Esophagus (tissue), 2 donors: ENCODE measurements at regions not wholly inside any gene's neighbourhood (a gene's known extent, or its start where the extent isn't known, plus 50 kb on each side); places are given as distances from the start of the nearest gene placed in this dataset.
A peak's percentile ranks its signal among the peaks of the same experiment; 100 is the strongest.

Experiments used
- H3K27ac ChIP-seq, 2 donors: one replicate each; pipeline ENCODE4 v1.5.1; 2013; ENCODE audit warnings: low read depth in 2 of 2, mild to moderate bottlenecking in 2 of 2, inconsistent platforms in 1 of 2, low read length in 1 of 2, moderate library complexity in 1 of 2
- H3K27me3 ChIP-seq, 2 donors: one replicate each; pipeline ENCODE4 v1.6.1; 2013; ENCODE audit warnings: low read length in 2 of 2, control low read depth in 1 of 2, mild to moderate bottlenecking in 1 of 2; ENCODE audit not compliant: insufficient read depth in 2 of 2, control insufficient read depth in 1 of 2
- H3K36me3 ChIP-seq, 2 donors: one replicate each; pipeline ENCODE4 v1.6.1; 2013; ENCODE audit warnings: low read length in 1 of 2; ENCODE audit not compliant: control insufficient read depth in 2 of 2, insufficient read depth in 2 of 2
- H3K4me1 ChIP-seq, 2 donors: one replicate each; pipeline ENCODE4 v1.6.1; 2013; ENCODE audit warnings: low read length in 1 of 2; ENCODE audit not compliant: control insufficient read depth in 2 of 2, insufficient read depth in 2 of 2
- H3K4me3 ChIP-seq, 2 donors: one replicate each; pipeline ENCODE4 v1.5.1; 2013; ENCODE audit warnings: low read length in 2 of 2, mild to moderate bottlenecking in 2 of 2, low read depth in 1 of 2, moderate library complexity in 1 of 2
- H3K9me3 ChIP-seq, 2 donors: one replicate each; pipeline ENCODE4 v1.6.1; 2013; ENCODE audit warnings: mild to moderate bottlenecking in 2 of 2, low read depth in 1 of 2, low read length in 1 of 2, moderate library complexity in 1 of 2; ENCODE audit not compliant: control insufficient read depth in 2 of 2, insufficient read depth in 1 of 2
- WGBS, 2 donors: extraction: QIAGEN DNeasy Blood & Tissue Kit; methylation state at CpG; one replicate each; pipeline ENCODE4 v1.1.7; 2013; 5-methylcytosine and 5-hydroxymethylcytosine counted together
- donor health status: healthy with polysubstance abuse.
- donor health status: Bipolar disorder and iron deficiency.

- H3K27me3 ChIP-seq = no peaks in the 10 kb centered on the region
- H3K4me1 ChIP-seq = no peaks in the 10 kb centered on the region
- no peak overlapping the region for H3K27ac ChIP-seq
- no peaks in the 10 kb centered on the region for H3K36me3 ChIP-seq
- H3K4me3 ChIP-seq = no peak overlapping the region
- peaks cover 0 to 3% of the 10 kb centered on the region in 2 donors for H3K9me3 ChIP-seq
- 68 to 81% methylated on average over 4 of the region's 4 CpGs for WGBS, 2 donors
These were observed 86.6 kb downstream of the C16orf95 start for GRCh38 chr16:87230571-87230970.

- Histone ChIP-seq H3K27me3 (no peaks in the 10 kb centered on the region), H3K36me3 (no peaks in the 10 kb centered on the region), H3K4me3 (no peak overlapping the region), H3K9me3 (peaks cover 0 to 3% of the 10 kb centered on the region in 2 donors), H3K4me1 (no peaks in the 10 kb centered on the region), H3K27ac (no peak overlapping the region)
- WGBS, 2 donors = 75 to 77% methylated on average over 4 of the region's 4 CpGs
These were observed 85.9 kb downstream of the C16orf95 start for GRCh38 chr16:87231295-87231694.

GRCh38 chr16:87231911-87232310 lies 85.3 kb downstream of the C16orf95 start:
- no peaks in the 10 kb centered on the region for H3K36me3 ChIP-seq
- WGBS, 2 donors = 90 to 92% methylated on average over 1 of the region's 1 CpG
- no peaks in the 10 kb centered on the region for H3K27me3 ChIP-seq
- H3K9me3 ChIP-seq = peaks cover 0 to 3% of the 10 kb centered on the region in 2 donors
- H3K27ac ChIP-seq = no peak overlapping the region
- H3K4me3 ChIP-seq = no peak overlapping the region
- H3K4me1 ChIP-seq = no peaks in the 10 kb centered on the region

GRCh38 chr16:87233928-87234327 lies 83.3 kb downstream of the C16orf95 start:
- H3K9me3 ChIP-seq = peaks cover 0 to 3% of the 10 kb centered on the region in 2 donors
- no peaks in the 10 kb centered on the region for H3K27me3 ChIP-seq
- no peaks in the 10 kb centered on the region for H3K36me3 ChIP-seq
- 62 to 71% methylated on average over 10 of the region's 10 CpGs for WGBS, 2 donors
- no peaks in the 10 kb centered on the region for H3K4me1 ChIP-seq
- no peak overlapping the region for H3K4me3 ChIP-seq
- H3K27ac ChIP-seq = no peak overlapping the region

- WGBS, 2 donors = 66 to 70% methylated on average over 8 of the region's 8 CpGs
- Histone ChIP-seq H3K27ac (no peak overlapping the region), H3K36me3 (no peaks in the 10 kb centered on the region)
These were observed 82.6 kb downstream of the C16orf95 start for GRCh38 chr16:87234601-87235000.

GRCh38 chr16:87235810-87236515 lies 81.2 kb downstream of the C16orf95 start:
- WGBS, 2 donors = 76 to 78% methylated on average over 13 to 15 of the region's 15 CpGs
- peaks cover 0 to 3% of the 10 kb centered on the region in 2 donors for H3K9me3 ChIP-seq
- H3K27me3 ChIP-seq = no peaks in the 10 kb centered on the region

More at GRCh38 chr16:87234601-87235000, 82.6 kb downstream of the C16orf95 start:
- Histone ChIP-seq H3K4me3 (no peak overlapping the region), H3K9me3 (peaks cover 0 to 3% of the 10 kb centered on the region in 2 donors), H3K27me3 (no peaks in the 10 kb centered on the region), H3K4me1 (no peaks in the 10 kb centered on the region)

GRCh38 chr16:87236516-87237115 lies 80.6 kb downstream of the C16orf95 start:
- peaks cover 0 to 3% of the 10 kb centered on the region in 2 donors for H3K9me3 ChIP-seq
- WGBS, 2 donors = 75% methylated on average over 13 of the region's 13 CpGs
- H3K4me3 ChIP-seq = no peak overlapping the region
- no peaks in the 10 kb centered on the region for H3K27me3 ChIP-seq
- H3K4me1 ChIP-seq = peaks cover 0 to 1% of the 10 kb centered on the region in 2 donors
- H3K36me3 ChIP-seq = no peaks in the 10 kb centered on the region
- H3K27ac ChIP-seq = no peak overlapping the region

More at GRCh38 chr16:87235810-87236515, 81.2 kb downstream of the C16orf95 start:
- no peaks in the 10 kb centered on the region for H3K36me3 ChIP-seq
- peaks cover 0 to 1% of the 10 kb centered on the region in 2 donors for H3K4me1 ChIP-seq
- H3K4me3 ChIP-seq = no peak overlapping the region
- no peak overlapping the region for H3K27ac ChIP-seq

GRCh38 chr16:87238361-87238715 lies 78.9 kb downstream of the C16orf95 start:
- peaks cover 0 to 3% of the 10 kb centered on the region in 2 donors for H3K9me3 ChIP-seq
- H3K27ac ChIP-seq = peak overlapping the region in 1 of 2 donors; percentile 53
- H3K27me3 ChIP-seq = no peaks in the 10 kb centered on the region
- 89 to 94% methylated on average over 6 of the region's 6 CpGs for WGBS, 2 donors
- H3K4me3 ChIP-seq = no peak overlapping the region
- H3K36me3 ChIP-seq = no peaks in the 10 kb centered on the region
- H3K4me1 ChIP-seq = peaks cover 0 to 1% of the 10 kb centered on the region in 2 donors

GRCh38 chr16:87239545-87239944 lies 77.6 kb downstream of the C16orf95 start:
- H3K9me3 ChIP-seq = no peaks in the 10 kb centered on the region
- peaks cover 0 to 1% of the 10 kb centered on the region in 2 donors for H3K4me1 ChIP-seq
- H3K4me3 ChIP-seq = no peak overlapping the region
- WGBS, 2 donors = 84 to 85% methylated on average over 4 of the region's 4 CpGs
- no peak overlapping the region for H3K27ac ChIP-seq
- no peaks in the 10 kb centered on the region for H3K27me3 ChIP-seq
- H3K36me3 ChIP-seq = no peaks in the 10 kb centered on the region
